ENCODE measurements at regions not wholly inside any gene's neighbourhood (a gene's known extent, or its start where the extent isn't known, plus 50 kb on each side); places are given as distances from the start of the nearest gene placed in this dataset.

- Histone ChIP-seq H3K9me3 (peaks cover 13% of the 10 kb centered on the region), H3K27ac (no peak overlapping the region), H3K9ac (no peak overlapping the region), H3K4me2 (no peak overlapping the region), H3K4me1 (peaks cover 20% of the 10 kb centered on the region), H3K27me3 (0 out of 2 replicates have a peak, but pooled peaks cover 5% of the 10 kb centered on the region), H4K20me1 (no peaks in the 10 kb centered on the region), H3K4me3 (no peak overlapping the region), H3K36me3 (no peaks in the 10 kb centered on the region)
- no peak for TF ChIP-seq Cebpa-rat (IDR thresholded peaks at IDR 0.05)
These were observed 50.2 kb upstream of the NCOR2 start for GRCh38 chr12:124617615-124618014.

Data from BLaER1 (cell line).